ENCODE measurements at regions not wholly inside any gene's neighbourhood (a gene's known extent, or its start where the extent isn't known, plus 50 kb on each side); places are given as distances from the start of the nearest gene placed in this dataset.
"Not testable (repeated sequence)": the region's sequence is repeated elsewhere in the genome, so short reads cannot be mapped to it uniquely, and the experiment has no call there.

DNA sequence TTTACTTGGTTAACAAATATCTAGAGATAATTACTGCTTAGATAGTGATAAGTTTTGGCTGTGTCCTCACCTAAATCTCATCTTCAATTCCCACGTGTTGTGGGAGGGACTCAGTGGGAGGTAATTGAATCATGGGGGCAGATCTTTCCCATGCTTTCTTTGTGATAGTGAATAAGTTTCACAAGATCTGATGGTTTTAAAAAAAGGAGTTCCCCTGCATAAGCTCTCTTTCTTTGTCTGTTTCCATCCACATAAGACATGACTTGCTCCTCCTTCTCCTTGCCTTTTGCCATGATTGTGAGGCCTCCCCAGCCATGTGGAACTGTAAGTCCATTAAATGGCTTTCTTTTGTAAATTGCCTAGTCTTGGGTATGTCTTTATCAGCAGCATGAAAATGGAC is 266.0 kb upstream of the ANKRD50 start:
- not testable (repeated sequence) for FAIRE-seq

DNA sequence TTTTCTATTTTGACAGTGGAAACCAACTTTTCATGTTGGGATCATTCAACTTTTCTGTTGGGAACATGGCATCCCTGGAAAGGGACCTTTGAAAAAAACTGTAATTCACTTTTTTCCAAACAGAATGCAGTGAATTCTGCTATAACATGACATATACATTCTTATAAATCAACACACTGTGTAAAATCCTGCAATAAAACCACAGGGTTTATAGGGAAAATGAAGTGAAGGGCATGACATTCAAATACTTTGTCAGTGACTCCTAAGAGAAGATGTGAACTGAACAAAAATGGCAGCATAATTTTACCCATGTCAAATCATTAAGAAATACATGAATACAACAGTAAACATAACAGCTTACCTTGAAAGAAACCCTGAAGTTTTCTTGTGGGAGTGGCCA is 264.5 kb upstream of the ANKRD50 start:
- FAIRE-seq: no peak

DNA sequence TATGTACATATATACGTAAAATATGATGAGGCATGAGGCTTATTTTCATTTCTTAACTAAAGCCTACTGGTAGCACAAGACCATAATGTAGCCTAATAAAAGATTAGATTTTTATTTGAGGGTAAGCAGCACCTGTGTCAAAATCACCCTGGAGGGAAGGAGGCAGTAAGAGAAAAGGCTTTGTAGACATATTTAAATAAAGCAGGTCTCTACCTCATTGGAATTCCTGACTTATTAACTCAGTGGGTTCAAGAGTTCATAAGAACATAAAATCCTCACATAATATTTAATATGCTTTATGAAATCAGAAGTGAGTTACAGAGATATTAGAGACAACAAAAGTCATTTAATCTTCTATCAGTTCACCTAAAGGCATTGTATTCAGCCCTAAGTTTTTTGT is 261.6 kb upstream of the ANKRD50 start:
- no peak for FAIRE-seq

DNA sequence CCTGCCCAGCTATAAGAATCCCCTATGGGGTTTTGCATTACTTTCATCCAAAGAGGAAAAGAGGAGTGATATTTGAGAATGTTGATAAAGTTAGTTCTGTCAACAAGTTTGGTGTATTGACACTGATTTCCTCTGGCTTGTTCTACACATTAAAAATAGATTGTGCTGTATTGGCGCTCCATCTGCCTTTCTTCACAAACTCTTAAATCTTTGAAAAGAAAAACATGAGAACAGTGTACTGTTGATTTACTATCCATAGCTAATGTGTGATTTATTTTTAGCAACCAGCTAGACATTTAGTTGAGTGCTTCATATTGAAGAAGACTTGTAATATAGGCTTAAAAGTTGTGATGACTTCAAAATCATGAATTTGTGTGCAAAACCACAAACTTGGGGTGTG is 261.2 kb upstream of the ANKRD50 start:
- no peak for FAIRE-seq

DNA sequence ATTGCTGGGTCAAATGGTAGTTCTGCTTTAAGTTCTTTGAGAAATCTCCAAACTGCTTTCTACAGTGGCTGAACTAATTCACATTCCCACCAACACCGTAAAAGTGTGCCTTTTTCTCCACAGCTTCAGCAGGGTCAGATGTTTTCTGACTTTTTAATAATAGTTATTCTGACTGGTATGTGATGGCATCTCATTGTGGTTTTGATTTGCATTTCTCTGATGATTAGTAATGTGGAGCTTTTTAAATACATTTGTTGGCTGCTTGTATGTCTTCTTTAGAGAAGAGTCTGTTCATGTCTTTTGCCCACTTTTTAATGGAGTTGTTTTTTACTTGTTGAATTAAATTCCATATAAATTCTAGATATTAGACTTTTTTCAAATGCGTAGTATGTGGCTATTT is 257.5 kb upstream of the ANKRD50 start:
- no peak for FAIRE-seq

DNA sequence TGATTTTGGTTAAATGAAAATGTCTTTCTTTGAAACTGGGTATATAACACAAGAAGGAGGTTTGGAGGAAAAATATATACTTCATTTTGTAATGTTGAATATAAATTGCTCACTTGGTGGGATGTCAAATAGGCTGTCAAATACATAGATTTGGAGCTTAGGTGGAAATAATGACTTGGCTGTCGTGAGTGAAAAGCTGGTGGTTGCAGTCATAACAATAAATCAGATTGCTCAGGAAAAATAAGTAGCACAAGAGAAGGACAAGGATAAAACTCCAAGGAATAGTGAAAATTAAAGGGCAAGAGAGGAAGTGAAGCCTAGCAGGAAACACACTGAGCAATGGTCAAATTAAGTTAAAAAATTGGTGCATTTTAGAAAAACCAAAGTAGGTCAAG is 253.0 kb upstream of the ANKRD50 start:
- no peak for FAIRE-seq

DNA sequence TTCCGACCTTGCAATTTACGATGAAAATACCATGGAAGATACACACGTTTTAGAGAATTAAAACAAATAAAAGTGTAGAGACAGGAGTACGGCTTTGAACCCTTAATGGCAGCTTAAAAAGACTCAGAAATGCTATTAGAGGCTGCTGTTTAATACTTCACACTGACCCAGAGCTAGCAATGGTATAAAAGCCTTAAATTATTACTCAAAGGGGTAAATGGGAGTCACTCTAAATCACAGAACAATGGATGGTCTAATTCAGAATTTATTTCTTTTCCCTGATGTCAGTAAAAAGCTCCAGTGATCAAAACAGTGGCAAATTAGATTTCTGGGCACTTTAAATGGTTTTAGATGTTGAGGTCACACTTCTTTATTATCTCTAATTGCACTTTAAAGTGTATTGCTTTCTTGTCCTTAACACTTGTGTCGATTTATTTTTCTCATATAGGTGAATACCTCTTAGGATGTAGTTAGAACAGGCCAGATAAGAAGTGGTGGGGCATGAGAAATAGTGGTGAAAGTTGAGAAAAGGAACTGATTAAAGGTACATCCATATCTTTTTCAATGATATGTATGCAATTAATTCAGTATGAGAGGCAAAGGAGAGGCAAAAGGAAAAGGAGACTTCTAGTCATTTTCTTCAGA is 252.4 kb upstream of the ANKRD50 start:
- FAIRE-seq: no peak

DNA sequence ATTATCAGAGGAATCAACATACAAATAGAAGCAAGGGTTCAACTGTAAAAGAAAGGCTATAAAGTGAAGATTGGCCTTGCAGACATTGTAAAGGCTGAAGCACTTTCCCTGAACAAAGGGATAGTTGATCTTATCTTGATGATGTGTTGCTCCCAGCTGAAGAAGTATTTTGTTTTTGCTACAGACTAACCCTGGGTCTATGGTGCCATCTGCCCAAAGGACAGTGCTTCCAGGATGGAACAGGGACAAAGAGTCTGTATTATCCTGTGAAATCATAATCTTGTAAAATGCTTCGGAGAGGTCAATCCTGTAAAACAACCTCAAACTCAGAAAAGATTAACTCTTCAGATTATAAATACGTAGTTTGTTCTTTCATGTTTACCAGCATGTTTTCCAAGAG is 251.7 kb upstream of the ANKRD50 start:
- no peak for FAIRE-seq

DNA sequence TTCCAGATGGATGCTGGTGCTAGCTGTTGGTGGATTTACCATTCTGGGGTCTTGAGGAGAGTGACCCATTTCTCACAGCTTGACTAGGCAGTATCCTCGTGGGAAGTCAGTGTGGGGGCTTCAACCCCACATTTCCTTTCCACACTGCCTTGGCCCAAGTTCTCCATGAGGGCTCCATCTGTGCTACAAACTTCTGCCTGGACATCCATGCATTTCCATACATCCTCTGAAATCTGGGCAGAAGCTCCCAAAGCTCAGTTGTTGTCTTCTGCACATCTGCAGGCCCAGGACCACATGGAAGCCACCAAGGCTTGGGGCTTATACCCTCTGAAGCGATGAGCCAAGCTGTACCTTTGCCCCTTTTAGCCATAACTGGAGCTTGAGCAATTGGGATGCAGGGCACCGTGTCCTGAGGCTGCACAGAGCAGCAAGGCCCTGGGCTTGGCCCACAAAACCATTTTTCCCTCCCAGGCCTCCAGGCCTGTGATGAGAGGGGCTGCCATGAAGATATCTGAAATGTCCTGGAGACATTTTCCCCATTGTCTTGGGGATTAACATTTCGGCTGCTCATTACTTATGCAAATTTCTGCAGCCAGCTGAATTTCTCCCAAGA is 248.7 kb upstream of the ANKRD50 start:
- FAIRE-seq: no peak

DNA sequence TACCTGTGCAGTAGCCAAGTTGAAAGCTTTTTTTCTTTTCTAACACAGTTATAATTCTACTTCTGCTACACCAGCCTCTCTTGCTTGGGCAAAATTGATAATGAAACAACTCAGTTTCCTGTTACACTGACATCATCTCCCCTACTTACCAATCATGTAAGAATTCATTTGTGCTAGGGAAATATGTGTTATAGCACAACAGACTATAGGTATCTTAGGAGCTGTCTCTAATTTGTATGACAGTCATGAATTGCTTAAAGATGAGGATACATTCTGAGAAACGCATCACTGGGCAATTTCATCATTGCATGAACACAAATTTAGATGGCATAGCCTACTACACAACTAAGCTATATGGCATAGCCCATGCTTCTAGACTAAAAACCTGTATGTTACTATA is 246.3 kb upstream of the ANKRD50 start:
- FAIRE-seq: no peak

DNA sequence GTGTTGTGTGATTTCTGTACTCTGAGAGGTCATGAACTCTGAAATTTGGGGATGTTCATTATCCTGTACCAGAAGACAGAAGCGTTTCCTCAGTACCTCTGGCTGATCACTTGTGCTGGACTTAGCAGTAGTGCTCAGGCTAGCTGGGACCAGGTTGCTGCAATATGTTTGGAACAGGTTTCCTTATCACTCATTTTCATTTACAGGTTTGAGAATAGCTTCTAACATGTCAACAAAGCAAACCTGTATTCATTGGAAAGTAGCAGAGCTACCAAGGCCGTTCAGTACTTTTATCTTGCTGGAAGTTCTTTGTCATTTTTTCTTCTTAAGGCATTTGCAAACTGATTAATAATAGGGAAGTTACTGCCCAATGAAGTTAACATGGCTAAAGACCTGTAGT is 242.9 kb upstream of the ANKRD50 start:
- FAIRE-seq: no peak

DNA sequence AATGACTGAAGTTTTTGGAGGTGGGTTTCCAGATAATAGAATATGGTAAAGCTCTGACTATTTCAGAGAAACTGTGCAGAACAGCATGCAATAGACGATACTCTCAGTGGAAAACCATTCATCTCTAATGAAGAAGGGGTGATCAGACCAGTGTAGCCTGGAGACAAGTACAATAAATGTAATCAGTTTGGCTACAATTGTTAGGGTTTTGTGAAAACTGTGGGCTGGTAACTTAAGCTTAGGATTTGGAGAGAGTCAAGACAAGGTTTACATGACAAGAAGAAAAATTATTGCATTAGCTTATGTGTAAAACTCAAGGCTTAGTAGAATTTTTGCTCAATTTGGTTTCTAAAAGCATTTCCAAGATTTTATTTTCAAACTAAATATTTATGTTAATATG is 241.5 kb upstream of the ANKRD50 start:
- no peak for FAIRE-seq

DNA sequence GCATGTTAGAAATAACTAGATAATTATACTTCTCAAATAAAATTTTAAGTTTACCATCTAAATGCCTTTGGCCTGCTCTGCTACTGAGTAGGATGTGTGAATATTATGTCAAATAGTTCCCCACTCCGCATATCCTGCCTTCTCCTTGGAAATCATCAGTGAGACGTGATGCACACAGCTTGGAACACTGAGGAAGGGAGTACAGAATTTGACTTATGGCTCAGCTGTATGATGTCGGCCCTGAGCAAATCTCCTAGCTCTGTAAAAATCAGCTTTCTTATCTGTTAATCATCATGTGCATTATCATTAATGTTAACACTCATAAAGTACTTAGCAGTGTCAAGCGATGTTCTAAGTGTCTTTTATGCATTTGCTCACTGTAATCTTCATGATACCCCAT is 241.0 kb upstream of the ANKRD50 start:
- no peak for FAIRE-seq

DNA sequence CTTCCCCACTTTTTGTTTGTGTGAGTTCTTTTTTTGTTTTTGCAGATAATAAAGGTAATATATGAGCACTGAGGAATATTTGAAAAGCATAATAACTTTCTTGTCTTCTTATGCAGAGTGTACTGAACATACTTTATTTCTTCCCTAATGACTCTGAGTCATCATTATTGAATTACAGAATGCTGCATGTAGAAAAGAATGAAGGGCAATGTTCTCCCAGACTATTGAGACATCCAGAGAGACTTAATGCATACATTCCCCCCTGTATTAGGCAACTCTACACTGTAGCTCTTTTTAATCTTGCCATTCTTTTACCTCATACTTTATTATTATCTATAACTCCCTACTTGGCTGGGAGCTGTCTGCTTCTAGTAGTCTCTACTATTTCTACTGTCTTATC is 240.5 kb upstream of the ANKRD50 start:
- no peak for FAIRE-seq

DNA sequence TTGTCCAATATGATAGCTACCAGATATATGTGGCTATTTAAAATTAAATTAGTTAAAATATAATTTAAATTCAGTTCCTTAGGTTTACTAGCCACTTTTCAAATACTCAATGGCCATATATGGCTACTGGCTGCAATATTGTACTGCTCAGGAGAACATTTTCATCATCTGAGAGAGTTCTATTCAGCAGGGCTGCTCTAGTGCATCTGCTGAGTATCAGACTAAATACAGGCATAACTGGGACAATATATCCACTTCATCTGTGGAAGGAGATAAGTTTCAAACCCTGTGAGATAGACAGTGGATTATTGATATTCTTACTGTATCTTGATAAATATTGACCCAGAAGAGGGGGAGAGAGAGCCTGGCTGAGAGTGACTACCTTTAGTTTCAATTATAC is 240.1 kb upstream of the ANKRD50 start:
- FAIRE-seq: no peak

DNA sequence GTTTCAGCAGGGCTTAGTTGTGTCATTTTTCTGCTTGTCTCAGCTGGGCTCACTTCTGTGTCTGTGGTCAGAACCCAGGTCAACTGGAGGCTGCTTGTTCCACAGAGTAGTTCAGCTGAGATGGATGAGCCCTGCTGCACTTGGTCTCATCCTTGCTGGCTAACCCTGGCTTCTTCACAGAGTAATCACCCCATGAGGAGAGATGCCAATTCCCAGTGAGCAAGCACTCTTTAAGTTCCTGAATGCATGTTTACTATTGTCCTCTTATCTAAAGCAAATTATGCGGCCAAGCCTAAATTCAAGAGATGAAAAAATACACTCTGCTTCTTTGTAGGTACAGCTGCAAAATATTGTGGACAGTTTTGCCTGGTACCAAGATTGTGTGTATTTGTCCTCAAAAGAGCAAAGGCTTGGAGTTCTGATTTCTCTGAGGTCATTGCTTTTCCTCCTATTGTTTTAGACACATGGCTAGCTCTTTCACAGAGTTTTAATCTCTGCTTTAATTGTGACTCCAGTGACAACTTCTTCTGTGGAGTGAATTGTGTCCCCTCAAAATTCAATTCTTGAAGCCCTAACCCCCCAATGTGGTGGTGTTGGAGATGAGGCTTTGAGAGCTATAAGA is 236.6 kb upstream of the ANKRD50 start:
- FAIRE-seq: no peak

DNA sequence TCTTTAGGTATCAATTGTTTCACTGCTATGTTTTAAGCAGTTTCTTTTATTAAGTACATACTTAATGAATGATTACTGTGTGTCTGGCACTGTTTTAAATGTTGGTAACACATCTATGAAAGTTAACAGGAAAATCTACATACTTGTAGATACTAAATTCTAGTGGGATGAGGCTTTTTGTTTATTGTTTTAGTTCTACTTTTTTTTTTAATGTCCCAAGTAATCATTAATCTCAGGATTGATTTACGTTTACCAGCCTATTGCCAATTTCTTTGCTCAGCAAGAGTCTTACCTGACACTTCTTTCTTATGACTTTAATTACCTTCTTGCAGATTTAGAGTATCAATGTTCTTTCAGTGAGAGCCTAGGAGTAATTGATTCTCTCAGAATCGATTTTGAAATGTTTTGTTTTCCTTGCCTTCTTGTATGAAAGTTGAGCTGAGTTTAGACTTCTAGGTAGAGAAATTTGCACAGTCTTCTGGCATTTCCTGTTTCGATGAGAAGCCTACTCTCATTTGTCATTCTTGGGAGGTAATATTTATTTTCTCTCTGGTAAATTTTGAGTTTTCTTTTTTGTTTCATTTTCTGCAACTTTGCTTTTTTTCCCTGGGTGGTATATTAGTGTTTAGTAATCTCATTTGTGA is 235.2 kb upstream of the ANKRD50 start:
- no peak for FAIRE-seq

DNA sequence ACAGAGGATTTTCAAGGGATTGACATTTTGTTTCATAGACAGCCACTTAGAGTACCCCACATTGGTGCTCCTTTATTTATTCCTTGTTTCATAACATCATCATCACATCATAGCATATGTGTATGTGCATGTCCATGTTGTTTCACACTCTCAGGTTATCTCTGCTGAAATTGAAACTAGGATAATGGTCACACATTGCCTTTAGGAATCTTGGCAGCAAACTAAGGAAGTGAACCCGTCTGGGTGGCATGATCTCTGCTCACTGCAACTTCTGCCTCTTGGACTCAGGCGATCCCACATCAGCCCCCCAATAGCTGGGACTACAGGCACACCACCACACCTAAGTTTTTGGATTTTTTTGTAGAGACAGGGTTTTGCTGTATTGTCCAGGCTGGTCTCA is 234.2 kb upstream of the ANKRD50 start:
- FAIRE-seq: no peak

DNA sequence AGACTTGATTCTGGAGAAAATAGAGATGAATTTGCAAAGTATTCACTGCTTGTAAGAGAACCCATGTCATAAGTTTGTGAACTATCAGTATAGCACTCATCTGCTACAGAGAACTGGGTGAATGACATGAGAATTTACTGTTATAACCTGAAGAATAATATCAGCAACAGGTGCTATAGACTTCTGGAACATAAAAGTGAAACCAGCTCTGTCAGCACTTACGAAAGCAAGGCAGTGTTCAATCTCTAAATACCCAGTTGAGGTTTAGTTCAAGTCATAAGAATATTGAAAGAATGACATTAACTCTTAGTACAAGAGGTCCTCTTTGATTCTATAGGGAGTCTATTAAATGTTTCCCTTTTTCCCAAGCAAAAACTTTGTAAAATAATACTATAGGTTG is 232.9 kb upstream of the ANKRD50 start:
- no peak for FAIRE-seq

DNA sequence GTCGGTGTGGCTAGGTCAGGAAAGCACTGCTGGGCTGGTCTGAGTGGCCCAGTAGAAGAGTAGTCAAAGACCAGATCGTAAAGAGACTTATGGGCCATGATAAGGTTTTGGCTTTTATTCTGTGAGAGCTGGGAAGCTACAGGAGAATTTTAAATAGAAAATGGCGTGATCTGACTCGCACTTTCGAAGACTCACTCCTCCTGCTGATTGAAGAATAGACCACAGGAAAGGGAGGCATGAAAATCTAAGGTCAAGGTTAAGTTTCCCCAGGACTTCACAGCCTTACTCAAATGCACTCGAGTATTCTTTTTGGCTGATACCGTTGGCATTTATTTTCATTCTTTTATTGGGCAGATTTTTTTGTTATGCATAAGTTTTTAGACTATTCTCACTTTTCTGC is 231.4 kb upstream of the ANKRD50 start:
- no peak for FAIRE-seq

DNA sequence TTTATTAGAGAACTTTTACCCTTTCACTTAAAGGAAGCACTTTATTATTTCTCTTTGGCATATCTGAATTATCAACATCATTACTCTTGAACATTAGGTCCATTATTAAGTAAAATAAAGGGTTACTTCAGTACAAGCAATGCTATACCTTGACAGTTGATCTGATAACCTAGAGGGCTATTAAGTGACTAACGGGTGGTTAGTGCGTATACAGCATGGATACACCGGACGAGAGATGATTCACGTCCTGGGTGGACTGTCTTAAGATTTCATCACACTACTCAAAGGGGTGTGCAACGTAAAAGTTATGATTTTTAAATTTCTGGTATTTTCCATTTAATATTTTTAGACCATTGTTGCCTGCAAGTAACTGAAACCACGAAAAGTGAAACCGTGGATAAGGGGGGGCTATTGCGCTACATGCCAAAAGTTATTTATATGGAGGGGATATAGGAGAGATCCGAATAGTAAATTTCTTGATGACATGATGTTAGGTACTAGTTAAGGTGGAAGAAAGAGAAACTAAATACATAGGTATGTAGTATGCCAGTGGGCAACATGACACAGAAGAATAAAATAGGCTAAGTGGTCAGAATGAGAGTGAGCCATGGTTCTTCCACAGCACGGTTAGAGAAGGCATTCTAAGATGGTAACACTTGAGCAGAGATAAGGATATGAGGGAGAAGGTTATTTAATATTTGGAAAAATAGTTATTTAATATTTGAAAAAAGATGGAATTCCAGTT is 230.8 kb upstream of the ANKRD50 start:
- FAIRE-seq: no peak

DNA sequence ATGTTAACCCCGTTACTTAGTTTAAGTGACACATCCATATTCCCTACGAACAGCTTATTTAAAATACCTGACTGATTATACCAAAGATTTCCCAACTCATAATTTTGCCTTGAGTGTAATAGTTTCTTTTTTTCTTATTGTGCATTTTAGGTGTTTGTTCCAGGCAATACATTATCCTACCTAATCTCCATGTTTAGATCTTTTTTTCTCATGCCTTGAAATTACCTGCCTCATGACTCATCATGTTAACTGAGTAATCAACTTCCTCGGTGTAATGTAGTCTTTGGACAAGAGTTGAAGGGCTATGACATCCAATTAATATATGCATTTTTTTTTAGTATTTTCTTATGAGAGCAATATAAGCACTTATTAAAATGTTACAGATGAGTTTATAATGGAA is 228.7 kb upstream of the ANKRD50 start:
- FAIRE-seq: no peak

DNA sequence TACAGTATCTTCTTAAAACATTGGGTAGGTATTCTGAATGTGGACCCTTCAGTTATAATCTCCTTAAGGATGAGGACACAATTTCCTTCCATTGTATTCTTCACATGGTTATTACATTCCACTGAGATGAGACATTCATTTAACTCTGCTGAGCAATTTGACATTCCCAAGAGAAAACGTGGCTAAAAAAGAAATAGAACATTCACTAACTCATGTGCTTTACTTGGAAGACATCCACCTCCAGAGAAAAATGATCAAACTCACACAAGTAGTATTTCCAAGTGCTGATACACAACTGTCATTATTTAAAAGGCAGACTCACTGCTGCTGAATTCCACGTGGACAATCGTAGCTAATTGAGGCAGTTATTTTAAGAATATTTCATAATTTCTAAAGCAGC is 227.9 kb upstream of the ANKRD50 start:
- peak; percentile 79 for FAIRE-seq

DNA sequence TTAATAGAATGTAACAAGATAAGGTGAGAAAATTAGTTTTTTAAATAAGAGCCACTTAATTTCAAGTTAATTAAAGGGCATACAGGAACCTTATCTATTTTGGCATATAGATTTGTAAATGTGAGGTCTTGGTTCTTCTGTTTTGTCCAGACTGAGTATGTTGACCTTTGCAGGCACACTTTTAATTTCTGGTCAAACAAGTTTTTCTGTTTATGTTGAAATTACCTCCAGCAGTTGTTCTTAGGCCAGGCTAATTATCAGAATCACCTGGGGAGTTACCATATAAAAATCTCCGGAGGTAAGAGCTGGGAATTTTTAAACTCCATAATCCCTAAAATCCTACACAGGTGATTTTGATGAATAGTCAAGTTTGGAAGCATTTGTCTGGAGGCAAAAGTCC is 227.4 kb upstream of the ANKRD50 start:
- FAIRE-seq: no peak
